Prostate gland (tissue), 2 donors: ENCODE measurements at regions not wholly inside any gene's neighbourhood (a gene's known extent, or its start where the extent isn't known, plus 50 kb on each side); places are given as distances from the start of the nearest gene placed in this dataset.

Experiments used
- POLR2A ChIP-seq: fragments of 450-650 bp; IDR thresholded peaks from one replicate; pipeline ENCODE4 v1.6.1; 2016; ENCODE audit warnings: antibody characterized with exemption, mild to moderate bottlenecking
- POLR2AphosphoS5 ChIP-seq: sonication (generic); formaldehyde crosslinking; IDR thresholded peaks from one replicate; pipeline ENCODE4 v1.6.1; 2017; ENCODE audit warnings: antibody characterized with exemption
- TF ChIP-seq, protein P1 (sequence below), 4 experiments: fragments of 200-600 bp in 2 of 4; fragments of 450-650 bp in 2 of 4; sonication (generic) in 2 of 4; IDR thresholded peaks; 1 replicate in 3 of 4; 2 replicates in 1 of 4; pipeline ENCODE4 v1.5.1; 2016 to 2019; ENCODE audit warnings: antibody characterized with exemption in 4 of 4, mild to moderate bottlenecking in 2 of 4, moderate library complexity in 2 of 4

DNA sequence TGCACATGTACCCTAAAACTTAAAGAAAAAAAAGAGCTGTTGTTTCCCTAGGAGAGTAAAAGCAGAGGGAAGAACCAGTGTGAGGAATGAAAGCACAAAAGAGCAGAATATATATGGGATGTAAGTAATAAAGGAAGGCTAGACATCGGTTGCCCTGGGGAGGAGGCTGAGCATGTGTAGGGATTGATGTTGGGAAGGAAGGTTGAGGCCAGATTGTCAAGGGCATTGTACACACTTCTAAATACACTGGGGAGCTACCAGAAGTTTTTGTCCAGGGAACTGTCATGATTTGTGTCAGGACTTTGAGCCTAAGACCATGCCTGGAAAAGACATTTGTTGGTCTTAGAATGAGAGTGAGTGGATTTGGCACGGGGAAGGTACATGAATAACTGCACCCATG, 467.1 kb downstream of the GPAT3 start:
- TF ChIP-seq, protein P1, sequence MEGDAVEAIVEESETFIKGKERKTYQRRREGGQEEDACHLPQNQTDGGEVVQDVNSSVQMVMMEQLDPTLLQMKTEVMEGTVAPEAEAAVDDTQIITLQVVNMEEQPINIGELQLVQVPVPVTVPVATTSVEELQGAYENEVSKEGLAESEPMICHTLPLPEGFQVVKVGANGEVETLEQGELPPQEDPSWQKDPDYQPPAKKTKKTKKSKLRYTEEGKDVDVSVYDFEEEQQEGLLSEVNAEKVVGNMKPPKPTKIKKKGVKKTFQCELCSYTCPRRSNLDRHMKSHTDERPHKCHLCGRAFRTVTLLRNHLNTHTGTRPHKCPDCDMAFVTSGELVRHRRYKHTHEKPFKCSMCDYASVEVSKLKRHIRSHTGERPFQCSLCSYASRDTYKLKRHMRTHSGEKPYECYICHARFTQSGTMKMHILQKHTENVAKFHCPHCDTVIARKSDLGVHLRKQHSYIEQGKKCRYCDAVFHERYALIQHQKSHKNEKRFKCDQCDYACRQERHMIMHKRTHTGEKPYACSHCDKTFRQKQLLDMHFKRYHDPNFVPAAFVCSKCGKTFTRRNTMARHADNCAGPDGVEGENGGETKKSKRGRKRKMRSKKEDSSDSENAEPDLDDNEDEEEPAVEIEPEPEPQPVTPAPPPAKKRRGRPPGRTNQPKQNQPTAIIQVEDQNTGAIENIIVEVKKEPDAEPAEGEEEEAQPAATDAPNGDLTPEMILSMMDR (IDR thresholded peaks at IDR 0.05) = no peak
- TF ChIP-seq POLR2AphosphoS5 (no peak), POLR2A (no peak)
